Activated T-cell treated with anti-CD3 and anti-CD28 coated beads, Interleukin-2, amount 50 U/mL, for 4 hours (primary cell): ENCODE measurements at regions not wholly inside any gene's neighbourhood (a gene's known extent, or its start where the extent isn't known, plus 50 kb on each side); places are given as distances from the start of the nearest gene placed in this dataset.
"Not testable (repeated sequence)": the region's sequence is repeated elsewhere in the genome, so short reads cannot be mapped to it uniquely, and the experiment has no call there.

Experiments used
- ATAC-seq, 2 donors: fragments of 200-7000 bp; cut with Tn5 transposase; one replicate each; pipeline ENCODE4 v1.10.0; 2021
- DNase-seq: peaks from one replicate; pipeline ENCODE4 v3.0.0-alpha.2; 2020
- H3K27me3 Mint-ChIP-seq: one replicate; pipeline ENCODE4 v1.8.0; 2021; ENCODE audit warnings: low read depth, mixed read lengths
- H3K36me3 Mint-ChIP-seq: one replicate; pipeline ENCODE4 v1.8.0; 2022; ENCODE audit warnings: mixed read lengths; ENCODE audit not compliant: insufficient read depth
- H3K4me1 Mint-ChIP-seq: one replicate; pipeline ENCODE4 v1.8.0; 2021; ENCODE audit warnings: low read depth, mixed read lengths
- H3K4me3 Mint-ChIP-seq: one replicate; pipeline ENCODE4 v1.8.0; 2021; ENCODE audit warnings: mild to moderate bottlenecking, moderate library complexity, mixed read lengths
- H3K9me3 Mint-ChIP-seq: one replicate; pipeline ENCODE4 v1.8.0; 2021; ENCODE audit warnings: mixed read lengths

DNA sequence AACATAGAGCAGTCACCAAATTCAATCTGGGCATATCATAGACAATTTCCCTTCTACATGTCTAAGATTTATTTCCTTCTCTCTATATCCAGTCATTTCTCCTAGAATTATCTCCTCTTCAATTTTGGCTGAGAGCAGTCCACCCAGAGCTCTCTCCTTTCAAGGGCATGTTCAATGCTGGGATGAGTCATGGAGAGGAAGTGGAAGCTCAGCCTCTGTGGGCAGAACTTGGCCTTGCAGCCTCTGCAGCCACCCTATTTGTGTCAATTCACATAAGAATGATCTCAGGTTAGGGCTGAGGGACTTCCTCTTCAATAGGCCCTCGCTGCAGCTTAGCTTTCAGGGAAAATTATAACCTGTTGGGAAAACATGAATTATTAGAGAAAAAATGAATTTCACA lies 560.8 kb downstream of the POM121L12 start:
- ATAC-seq (no peak), DNase-seq (no peak)
- Mint-ChIP-seq H3K27me3 (no peaks in the 10 kb centered on the region), H3K4me3 (no peak overlapping the region), H3K9me3 (peaks cover 28% of the 10 kb centered on the region), H3K36me3 (no peaks in the 10 kb centered on the region), H3K4me1 (no peaks in the 10 kb centered on the region)

DNA sequence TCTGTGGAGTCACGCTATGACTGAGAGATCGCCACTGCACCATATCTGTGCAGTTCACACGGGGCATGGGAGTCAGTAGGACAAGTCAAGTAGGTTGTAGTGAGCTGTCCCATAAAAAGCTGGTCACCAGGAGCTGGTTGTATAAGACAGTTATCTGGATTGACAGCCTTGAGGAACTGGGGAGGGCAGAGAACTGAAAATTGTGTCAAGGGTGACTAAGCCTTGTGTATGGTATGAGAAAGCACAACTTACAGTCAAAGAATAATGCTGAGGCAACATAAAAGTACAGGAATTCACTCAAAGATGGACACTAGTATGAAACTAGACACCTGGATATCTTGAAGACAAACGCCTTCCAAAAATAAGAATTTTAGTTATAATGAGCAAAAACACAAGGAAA lies 564.9 kb downstream of the POM121L12 start:
- Mint-ChIP-seq H3K4me1 (no peaks in the 10 kb centered on the region), H3K9me3 (peaks cover 19% of the 10 kb centered on the region), H3K36me3 (no peaks in the 10 kb centered on the region), H3K27me3 (no peaks in the 10 kb centered on the region), H3K4me3 (no peak overlapping the region)
- DNase-seq (no peak), ATAC-seq (no peak)

DNA sequence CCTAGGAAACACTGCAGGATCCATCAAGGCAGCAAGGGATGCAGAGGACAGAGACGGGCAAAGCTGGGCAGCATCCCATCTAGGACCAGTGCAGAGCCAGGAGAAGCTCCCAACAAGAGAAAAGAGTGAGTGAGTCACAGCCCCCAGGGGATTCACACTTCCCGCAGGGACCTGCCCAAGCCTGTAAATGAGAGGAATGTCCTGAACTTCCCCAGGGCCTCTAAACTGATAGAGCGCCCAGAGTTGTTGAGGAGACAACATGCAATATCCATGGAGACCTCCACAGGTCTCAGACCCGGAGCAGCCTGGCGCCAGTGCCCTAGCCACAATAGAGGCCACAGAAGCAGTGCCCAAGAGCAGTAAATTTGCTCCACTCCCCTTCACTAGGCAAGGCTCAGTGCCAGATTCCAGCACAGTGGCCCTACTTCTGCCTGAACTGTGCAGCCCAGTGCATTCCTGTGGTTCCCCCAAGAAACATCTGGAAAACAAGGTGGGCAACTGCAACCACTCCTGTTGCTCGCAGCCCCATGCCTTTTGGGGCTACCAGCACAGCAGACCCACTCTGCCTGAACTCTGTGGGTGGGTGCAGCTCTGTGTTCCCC lies 567.5 kb downstream of the POM121L12 start:
- H3K4me1 Mint-ChIP-seq = no peaks in the 10 kb centered on the region
- ATAC-seq (no peak), DNase-seq (no peak)
- no peaks in the 10 kb centered on the region for H3K36me3 Mint-ChIP-seq
- H3K4me3 Mint-ChIP-seq = no peak overlapping the region
- H3K27me3 Mint-ChIP-seq = no peaks in the 10 kb centered on the region
- peaks cover 10% of the 10 kb centered on the region for H3K9me3 Mint-ChIP-seq

DNA sequence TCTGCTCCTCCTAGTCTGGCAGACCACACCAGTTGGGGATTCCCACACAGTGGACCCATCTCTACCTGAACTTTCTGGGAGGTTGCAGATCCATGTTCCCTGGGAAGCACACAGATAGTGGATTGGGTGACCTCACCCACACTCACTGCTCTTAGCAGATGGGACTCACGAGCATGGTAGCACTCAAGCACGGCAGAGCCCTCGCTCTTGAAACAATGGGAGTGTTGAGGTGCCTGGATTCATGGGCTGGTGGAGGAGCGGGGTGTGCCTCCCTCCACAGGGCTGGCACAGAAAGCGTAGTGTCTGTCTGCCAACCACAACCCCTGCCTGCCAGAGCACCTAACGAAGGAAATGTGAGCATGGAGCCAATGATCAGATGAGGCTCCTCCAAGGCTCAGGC lies 568.0 kb downstream of the POM121L12 start:
- Mint-ChIP-seq H3K9me3 (peaks cover 10% of the 10 kb centered on the region), H3K27me3 (no peaks in the 10 kb centered on the region), H3K4me1 (no peaks in the 10 kb centered on the region), H3K4me3 (no peak overlapping the region), H3K36me3 (no peaks in the 10 kb centered on the region)
- DNase-seq = no peak
- ATAC-seq = no peak

DNA sequence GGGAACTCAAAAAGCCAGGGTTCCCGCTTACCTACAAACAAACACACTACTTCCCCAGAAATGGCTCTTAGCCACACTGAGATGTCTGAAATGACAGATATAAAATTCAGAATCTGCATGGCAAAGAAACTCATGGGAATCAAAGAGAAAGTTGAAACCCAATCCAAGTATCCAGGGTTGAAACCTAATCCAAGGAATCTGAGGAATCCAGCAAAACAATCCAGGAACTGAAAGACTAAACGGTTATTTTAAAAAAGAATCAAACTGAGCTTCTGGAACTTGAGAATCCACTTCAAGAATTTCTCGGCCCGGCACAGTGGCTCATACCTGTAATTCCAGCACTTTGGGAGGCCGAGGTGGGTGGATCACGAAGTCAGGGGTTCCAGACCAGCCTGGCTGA lies 568.8 kb downstream of the POM121L12 start:
- Mint-ChIP-seq H3K9me3 (peaks cover 10% of the 10 kb centered on the region), H3K4me3 (no peak overlapping the region), H3K36me3 (no peaks in the 10 kb centered on the region), H3K4me1 (no peaks in the 10 kb centered on the region), H3K27me3 (no peaks in the 10 kb centered on the region)
- no peak for ATAC-seq
- no peak for DNase-seq

DNA sequence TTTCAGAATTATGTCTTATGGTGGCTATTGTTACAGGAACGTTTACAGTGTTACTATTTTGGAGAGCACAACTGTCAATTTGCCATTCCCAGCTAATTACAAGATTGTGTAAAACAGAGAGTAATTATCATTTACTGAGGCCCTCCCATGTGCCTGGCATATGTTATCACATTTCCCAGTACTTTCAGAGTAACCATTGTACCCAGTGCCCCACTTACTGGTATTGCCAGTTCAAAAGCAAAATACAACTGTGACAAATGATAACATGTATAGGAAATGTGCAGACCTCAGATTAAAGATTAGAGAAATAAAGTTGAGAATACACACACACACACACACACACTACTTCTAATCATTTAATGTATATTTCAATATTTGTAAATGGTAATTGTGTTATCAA lies 572.5 kb downstream of the POM121L12 start:
- no peak for ATAC-seq

DNA sequence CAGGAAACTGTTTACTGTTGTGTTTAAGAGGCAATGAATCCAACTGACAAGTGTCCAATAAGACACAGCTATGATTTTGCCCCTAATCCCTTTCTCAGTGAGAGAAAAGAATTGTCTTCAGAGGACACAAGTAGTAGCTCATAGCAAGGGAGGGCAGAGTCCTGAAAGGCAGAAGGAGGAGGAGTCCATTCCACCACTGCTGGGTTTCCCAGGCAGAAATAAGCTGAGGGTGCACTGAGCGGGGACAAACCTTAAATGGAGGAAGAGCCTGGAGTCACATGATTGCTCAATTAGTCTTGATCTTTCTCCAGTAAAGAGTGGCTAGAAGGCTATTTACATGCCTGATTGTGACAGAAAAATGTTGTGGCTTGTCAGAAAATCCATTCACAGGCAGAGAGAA lies 573.8 kb downstream of the POM121L12 start:
- no peak overlapping the region for H3K4me3 Mint-ChIP-seq
- no peaks in the 10 kb centered on the region for H3K36me3 Mint-ChIP-seq
- ATAC-seq = no peak

More for the DNA sequence above, 572.5 kb downstream of the POM121L12 start:
- Mint-ChIP-seq H3K36me3 (no peaks in the 10 kb centered on the region), H3K4me3 (no peak overlapping the region), H3K4me1 (no peaks in the 10 kb centered on the region), H3K27me3 (no peaks in the 10 kb centered on the region), H3K9me3 (peaks cover 3% of the 10 kb centered on the region)
- no peak for DNase-seq

DNA sequence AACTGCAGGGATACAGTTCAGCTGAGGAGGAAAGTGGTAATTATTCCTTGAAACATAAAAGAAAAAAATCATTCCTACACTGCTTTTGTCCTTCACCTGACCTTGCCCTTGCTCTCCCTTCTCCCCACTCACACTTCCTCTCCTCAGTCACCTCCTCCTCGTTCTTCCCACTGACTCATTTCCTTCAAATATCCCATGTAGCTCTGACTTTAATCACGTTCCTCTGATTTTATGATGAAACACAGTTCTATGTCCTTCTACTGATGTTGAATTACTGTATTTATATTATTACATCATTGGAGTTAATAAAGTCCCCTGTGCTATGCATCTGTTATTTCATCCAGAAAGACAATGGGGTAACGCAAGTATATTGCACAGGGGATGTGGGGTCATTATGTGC lies 575.6 kb downstream of the POM121L12 start:
- Mint-ChIP-seq H3K4me3 (no peak overlapping the region), H3K36me3 (no peaks in the 10 kb centered on the region), H3K4me1 (no peaks in the 10 kb centered on the region), H3K9me3 (peaks cover 9% of the 10 kb centered on the region), H3K27me3 (no peaks in the 10 kb centered on the region)
- ATAC-seq (no peak), DNase-seq (no peak)

More for the DNA sequence above, 573.8 kb downstream of the POM121L12 start:
- H3K27me3 Mint-ChIP-seq = no peaks in the 10 kb centered on the region
- peaks cover 3% of the 10 kb centered on the region for H3K9me3 Mint-ChIP-seq
- no peaks in the 10 kb centered on the region for H3K4me1 Mint-ChIP-seq
- no peak for DNase-seq

DNA sequence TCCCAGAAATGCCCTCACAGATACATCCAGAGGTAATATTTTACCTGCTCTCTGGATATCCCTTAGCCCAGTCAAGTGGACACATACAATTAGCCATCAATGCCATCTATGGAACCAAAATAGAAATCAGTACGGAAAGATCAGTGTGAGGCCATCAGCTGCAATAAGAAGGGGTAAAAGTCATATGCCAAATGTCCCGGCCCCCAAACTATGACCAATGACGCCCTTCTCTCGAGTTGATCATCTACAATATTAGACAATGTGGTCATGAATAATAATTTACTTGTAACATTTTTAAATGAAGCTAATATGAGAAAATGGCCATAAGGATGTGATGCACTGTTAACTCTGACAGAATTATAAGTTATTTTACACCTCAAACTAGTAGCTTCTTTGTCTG lies 588.9 kb downstream of the POM121L12 start:
- DNase-seq (no peak), ATAC-seq (no peak)
- Mint-ChIP-seq H3K4me3 (no peak overlapping the region), H3K4me1 (no peaks in the 10 kb centered on the region), H3K9me3 (peaks cover 21% of the 10 kb centered on the region), H3K36me3 (no peaks in the 10 kb centered on the region), H3K27me3 (no peaks in the 10 kb centered on the region)

DNA sequence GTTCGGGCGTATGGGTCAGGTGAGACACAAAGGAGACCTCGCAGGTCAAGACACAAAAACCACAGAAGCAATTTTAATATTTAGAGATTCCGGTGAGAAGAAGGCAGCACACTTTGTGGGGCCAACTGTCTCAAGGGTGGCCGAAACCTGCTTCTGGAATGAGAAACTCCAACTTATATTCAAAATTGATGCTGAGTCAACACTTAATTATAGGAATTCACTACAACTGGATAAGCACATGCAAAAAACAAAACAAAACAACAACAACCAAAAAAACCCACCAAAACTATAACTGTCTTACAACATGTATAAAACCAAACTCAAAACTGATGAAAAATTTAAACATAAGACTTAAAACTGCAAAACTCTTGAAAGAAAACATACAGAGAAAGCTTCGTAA lies 593.3 kb downstream of the POM121L12 start:
- Mint-ChIP-seq H3K4me3 (no peak overlapping the region), H3K36me3 (no peaks in the 10 kb centered on the region), H3K4me1 (no peaks in the 10 kb centered on the region), H3K9me3 (peaks cover 23% of the 10 kb centered on the region), H3K27me3 (no peaks in the 10 kb centered on the region)
- no peak for ATAC-seq
- no peak for DNase-seq

DNA sequence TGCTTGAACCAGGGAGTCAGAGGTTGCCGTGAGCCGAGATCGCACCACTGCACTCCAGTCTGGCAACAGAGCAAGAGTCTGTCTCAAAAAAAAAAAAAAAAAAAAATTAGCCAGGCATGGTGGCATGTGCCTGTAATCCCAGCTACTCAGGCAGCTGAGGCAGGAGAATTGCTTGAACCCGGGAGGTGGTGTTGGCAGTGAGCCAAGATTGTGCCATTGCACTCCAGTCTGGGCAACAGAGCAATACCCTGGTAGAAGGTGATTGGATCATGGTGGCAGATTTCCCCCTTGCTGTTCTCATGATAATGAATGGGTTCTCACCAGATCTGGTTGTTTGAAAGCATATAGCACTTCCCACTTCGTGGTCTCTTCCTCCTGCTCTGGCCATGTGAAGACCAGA lies 599.8 kb downstream of the POM121L12 start:
- ATAC-seq, H3K36me3 Mint-ChIP-seq, H3K4me3 Mint-ChIP-seq, H3K4me1 Mint-ChIP-seq, DNase-seq, H3K27me3 Mint-ChIP-seq: not testable (repeated sequence)
- peaks cover 29% of the 10 kb centered on the region for H3K9me3 Mint-ChIP-seq

DNA sequence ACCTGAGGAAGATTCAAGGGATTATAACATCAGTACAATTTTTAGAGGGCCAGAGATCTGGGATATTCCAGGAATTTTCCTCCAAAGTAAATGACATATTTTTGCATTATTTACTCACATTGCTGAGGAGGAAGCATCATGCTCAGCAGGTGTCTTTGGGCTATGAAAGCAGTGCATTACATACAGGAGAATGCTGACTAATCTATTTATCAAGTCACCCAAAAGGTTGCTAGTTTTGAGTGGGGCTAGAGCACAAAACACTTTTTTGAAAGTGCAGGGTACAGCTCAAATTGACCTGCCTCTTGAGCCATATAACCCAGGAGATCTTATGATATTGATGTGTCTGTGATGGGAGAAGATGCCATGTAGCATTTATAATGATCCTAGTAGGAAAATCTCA lies 603.1 kb downstream of the POM121L12 start:
- DNase-seq (no peak), ATAC-seq (no peak)
- H3K4me3 Mint-ChIP-seq = no peak overlapping the region
- no peaks in the 10 kb centered on the region for H3K4me1 Mint-ChIP-seq
- peaks cover 25% of the 10 kb centered on the region for H3K9me3 Mint-ChIP-seq
- no peaks in the 10 kb centered on the region for H3K27me3 Mint-ChIP-seq
- no peaks in the 10 kb centered on the region for H3K36me3 Mint-ChIP-seq

DNA sequence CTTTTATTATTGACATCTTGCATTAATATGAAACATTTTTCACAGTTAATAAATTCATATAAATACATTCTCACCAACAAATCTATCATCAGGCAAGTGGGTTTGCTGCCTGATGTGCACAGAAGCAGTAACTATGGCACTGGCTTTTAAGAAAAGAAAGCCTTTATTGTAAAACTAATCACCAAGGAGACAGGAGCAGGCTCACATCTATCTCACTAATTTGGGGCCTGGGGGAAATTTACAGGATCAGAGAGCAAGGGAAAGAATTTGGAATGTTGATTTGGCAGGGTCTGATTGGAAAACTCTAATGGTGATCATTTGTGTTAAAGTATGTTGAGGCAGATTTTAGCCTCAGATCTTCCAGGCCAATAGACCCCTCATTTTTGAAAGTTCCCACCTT lies 605.7 kb downstream of the POM121L12 start:
- no peaks in the 10 kb centered on the region for H3K36me3 Mint-ChIP-seq
- ATAC-seq (no peak), DNase-seq (no peak)
- no peaks in the 10 kb centered on the region for H3K27me3 Mint-ChIP-seq
- H3K9me3 Mint-ChIP-seq = peaks cover 20% of the 10 kb centered on the region
- no peaks in the 10 kb centered on the region for H3K4me1 Mint-ChIP-seq
- H3K4me3 Mint-ChIP-seq = no peak overlapping the region

DNA sequence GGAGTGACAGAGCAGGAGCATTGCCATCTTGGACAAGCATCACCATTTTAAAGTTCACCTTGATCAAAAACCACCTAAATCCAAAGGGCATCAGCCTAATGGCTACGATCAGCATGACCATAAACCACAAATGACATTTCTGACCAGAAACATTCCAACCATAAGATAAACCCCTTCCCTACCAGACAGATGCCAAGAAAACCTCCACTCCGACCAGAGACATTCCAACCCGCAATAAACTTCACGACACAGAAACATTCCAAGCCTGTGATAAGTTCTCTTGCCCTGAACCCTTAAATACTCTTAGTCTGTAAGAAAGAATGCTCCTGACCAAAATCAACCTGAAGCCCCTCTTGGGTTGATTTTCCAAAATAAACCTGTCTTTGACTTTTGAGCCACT lies 606.9 kb downstream of the POM121L12 start:
- DNase-seq (no peak), ATAC-seq (no peak)
- Mint-ChIP-seq H3K9me3 (peaks cover 20% of the 10 kb centered on the region), H3K4me1 (no peaks in the 10 kb centered on the region), H3K36me3 (no peaks in the 10 kb centered on the region), H3K4me3 (no peak overlapping the region), H3K27me3 (no peaks in the 10 kb centered on the region)

DNA sequence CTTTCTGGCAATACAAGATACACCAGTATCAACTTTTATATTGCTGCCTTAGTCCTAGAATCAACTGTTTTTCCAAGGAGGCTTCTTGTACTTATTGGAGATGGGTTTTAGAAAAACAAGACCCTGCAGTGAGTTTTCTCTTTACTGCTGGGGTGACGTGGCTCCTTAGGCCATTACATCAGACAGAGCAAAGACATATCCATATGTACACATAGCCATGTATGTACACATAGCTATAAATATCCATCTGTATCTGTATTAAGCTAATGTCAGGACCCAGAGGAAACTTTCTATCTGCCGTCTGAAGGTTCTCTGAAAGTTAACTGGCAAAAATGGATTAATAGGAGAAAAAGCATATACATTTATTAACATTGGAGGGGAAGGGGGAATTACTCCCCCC lies 607.4 kb downstream of the POM121L12 start:
- H3K27me3 Mint-ChIP-seq = no peaks in the 10 kb centered on the region
- no peaks in the 10 kb centered on the region for H3K36me3 Mint-ChIP-seq
- peaks cover 20% of the 10 kb centered on the region for H3K9me3 Mint-ChIP-seq
- H3K4me3 Mint-ChIP-seq = no peak overlapping the region
- H3K4me1 Mint-ChIP-seq = no peaks in the 10 kb centered on the region
- no peak for DNase-seq
- no peak for ATAC-seq

DNA sequence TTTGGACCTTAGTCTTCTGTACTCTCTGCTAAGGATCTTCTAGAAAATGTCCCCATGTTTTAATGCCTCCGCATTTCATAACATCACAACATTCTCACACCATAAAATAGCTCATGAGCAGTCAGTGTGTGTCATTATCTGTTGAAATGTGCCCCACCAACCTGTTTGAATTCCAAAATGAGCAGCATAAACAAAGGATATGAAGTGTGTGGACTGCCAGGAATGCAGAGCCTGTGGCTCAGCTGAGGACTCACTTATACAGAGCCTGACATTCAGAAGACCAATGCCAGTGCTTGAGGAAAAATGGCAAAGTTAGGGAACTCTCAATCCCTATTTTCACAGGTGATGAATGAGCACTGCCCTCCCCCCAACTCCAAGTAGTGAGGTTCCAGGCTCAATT lies 621.4 kb downstream of the POM121L12 start:
- H3K9me3 Mint-ChIP-seq = peaks cover 22% of the 10 kb centered on the region
- no peaks in the 10 kb centered on the region for H3K36me3 Mint-ChIP-seq
- ATAC-seq (no peak), DNase-seq (no peak)
- H3K4me1 Mint-ChIP-seq = no peaks in the 10 kb centered on the region
- H3K27me3 Mint-ChIP-seq = no peaks in the 10 kb centered on the region
- H3K4me3 Mint-ChIP-seq = no peak overlapping the region
